ENCODE measurements at regions not wholly inside any gene's neighbourhood (a gene's known extent, or its start where the extent isn't known, plus 50 kb on each side); places are given as distances from the start of the nearest gene placed in this dataset.
A peak's percentile ranks its signal among the peaks of the same experiment; 100 is the strongest.

DNA sequence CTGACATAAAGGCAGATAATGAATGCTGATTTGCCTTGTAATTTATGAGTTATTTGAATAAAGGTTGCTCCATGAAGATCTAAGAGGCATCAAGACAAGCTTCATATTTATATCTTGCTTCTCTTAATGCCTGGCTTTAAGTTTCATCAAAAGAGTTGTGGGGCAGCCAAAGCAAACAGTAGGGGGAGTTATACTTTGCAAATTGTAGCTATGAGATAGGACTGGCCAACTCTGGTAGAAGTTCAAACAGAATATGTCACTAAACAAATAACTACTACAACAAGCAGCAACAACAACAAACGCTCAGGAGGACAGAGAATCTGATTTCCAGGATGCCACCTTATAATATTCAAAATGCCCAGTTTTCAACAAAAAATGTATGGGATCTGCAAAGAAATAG lies 69.1 kb upstream of the PLAC1 start:
- no peak overlapping the region for H2AFZ ChIP-seq (ENCODE audit: low read length)
- peak; percentile 2 to 27; a peak in 2 of 4 replicates for TF ChIP-seq RAD21 (IDR thresholded peaks at IDR 0.05 in 1 of 2, conservative IDR thresholded peaks at IDR 0.05 in 1 of 2; ENCODE audit: low read depth in 2 of 2, low read length in 2 of 2)
- no peak for TF ChIP-seq POLR2A (IDR thresholded peaks at IDR 0.05; ENCODE audit: control extremely low read depth in 1 of 2, low read depth in 2 of 2, low read length in 2 of 2)
- TF ChIP-seq, protein P1, sequence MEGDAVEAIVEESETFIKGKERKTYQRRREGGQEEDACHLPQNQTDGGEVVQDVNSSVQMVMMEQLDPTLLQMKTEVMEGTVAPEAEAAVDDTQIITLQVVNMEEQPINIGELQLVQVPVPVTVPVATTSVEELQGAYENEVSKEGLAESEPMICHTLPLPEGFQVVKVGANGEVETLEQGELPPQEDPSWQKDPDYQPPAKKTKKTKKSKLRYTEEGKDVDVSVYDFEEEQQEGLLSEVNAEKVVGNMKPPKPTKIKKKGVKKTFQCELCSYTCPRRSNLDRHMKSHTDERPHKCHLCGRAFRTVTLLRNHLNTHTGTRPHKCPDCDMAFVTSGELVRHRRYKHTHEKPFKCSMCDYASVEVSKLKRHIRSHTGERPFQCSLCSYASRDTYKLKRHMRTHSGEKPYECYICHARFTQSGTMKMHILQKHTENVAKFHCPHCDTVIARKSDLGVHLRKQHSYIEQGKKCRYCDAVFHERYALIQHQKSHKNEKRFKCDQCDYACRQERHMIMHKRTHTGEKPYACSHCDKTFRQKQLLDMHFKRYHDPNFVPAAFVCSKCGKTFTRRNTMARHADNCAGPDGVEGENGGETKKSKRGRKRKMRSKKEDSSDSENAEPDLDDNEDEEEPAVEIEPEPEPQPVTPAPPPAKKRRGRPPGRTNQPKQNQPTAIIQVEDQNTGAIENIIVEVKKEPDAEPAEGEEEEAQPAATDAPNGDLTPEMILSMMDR (IDR thresholded peaks at IDR 0.05; ENCODE audit: control extremely low read depth in 1 of 3, insufficient read depth in 1 of 3, low read depth in 1 of 3, low read length in 3 of 3), result peak in 1 of 3 experiments; percentile 19; a peak in 1 of 4 replicates
- TF ChIP-seq SIX5 (IDR thresholded peaks at IDR 0.05; ENCODE audit: low read depth, low read length), result no peak
- TF ChIP-seq PHF8 (conservative IDR thresholded peaks at IDR 0.05; ENCODE audit: low read depth, low read length), result no peak
- TF ChIP-seq, protein P2, sequence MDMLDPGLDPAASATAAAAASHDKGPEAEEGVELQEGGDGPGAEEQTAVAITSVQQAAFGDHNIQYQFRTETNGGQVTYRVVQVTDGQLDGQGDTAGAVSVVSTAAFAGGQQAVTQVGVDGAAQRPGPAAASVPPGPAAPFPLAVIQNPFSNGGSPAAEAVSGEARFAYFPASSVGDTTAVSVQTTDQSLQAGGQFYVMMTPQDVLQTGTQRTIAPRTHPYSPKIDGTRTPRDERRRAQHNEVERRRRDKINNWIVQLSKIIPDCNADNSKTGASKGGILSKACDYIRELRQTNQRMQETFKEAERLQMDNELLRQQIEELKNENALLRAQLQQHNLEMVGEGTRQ (IDR thresholded peaks at IDR 0.05; ENCODE audit: low read length), result no peak

More for the DNA sequence above, 69.1 kb upstream of the PLAC1 start:
- H3K79me1 ChIP-seq (ENCODE audit: low read depth, low read length), result no peaks in the 10 kb centered on the region
- no peak overlapping the region for H4K8ac ChIP-seq (ENCODE audit: extremely low read depth, insufficient read depth, low read length)
- no peaks in the 10 kb centered on the region for H3K27me3 ChIP-seq (replicated peaks in 1 of 4; ENCODE audit: control insufficient read depth in 3 of 4, extremely low read depth in 1 of 4, insufficient read depth in 3 of 4, low read length in 3 of 4)
- H3K4me1 ChIP-seq (replicated peaks in 1 of 4; ENCODE audit: control insufficient read depth in 3 of 4, insufficient read depth in 4 of 4, low read length in 3 of 4), result no peaks in the 10 kb centered on the region
- H3K9me3 ChIP-seq (ENCODE audit: insufficient read depth in 2 of 2, low read depth in 1 of 2, low read length in 1 of 2), result no peaks in the 10 kb centered on the region
- H2BK20ac ChIP-seq (ENCODE audit: low read length), result no peak overlapping the region
- 63% methylated on average over 1 of the region's 1 CpG; no CpG with 5 or more reads in 1 of the 2 experiments for WGBS, 2 experiments (ENCODE audit: extremely low coverage in 1 of 2, insufficient coverage in 1 of 2, insufficient read length in 1 of 2, insufficient replicate concordance in 2 of 2, low coverage in 1 of 2, low lambda C conversion rate in 2 of 2, missing lambda C conversion rate in 1 of 2)
- no peak overlapping the region for H3K27ac ChIP-seq (ENCODE audit: low read depth, low read length)
- no peak overlapping the region for H4K5ac ChIP-seq (ENCODE audit: insufficient read length, low read depth, low read length)
- H2BK15ac ChIP-seq (ENCODE audit: low read length), result no peak overlapping the region
- no peak overlapping the region for H3K9ac ChIP-seq (replicated peaks in 1 of 4; ENCODE audit: extremely low read depth in 1 of 4, low read depth in 3 of 4, low read length in 3 of 4)
- no peaks in the 10 kb centered on the region for H3K79me2 ChIP-seq (ENCODE audit: control insufficient read depth in 1 of 2, insufficient read depth in 2 of 2, low read length in 2 of 2)
- no peak overlapping the region for H3K4me3 ChIP-seq (ENCODE audit: extremely low read depth in 1 of 4, insufficient read depth in 2 of 4, low read depth in 3 of 4, low read length in 4 of 4)
- no peak overlapping the region for H3K18ac ChIP-seq (ENCODE audit: extremely low read depth, low read length)
- H4K91ac ChIP-seq (replicated peaks; ENCODE audit: insufficient read length, low read length), result no peak overlapping the region
- no peak overlapping the region for H2BK120ac ChIP-seq (replicated peaks; ENCODE audit: low read depth, low read length)
- H3K4me2 ChIP-seq (ENCODE audit: insufficient read depth in 1 of 2, low read depth in 2 of 2, low read length in 2 of 2), result no peak overlapping the region
- CTCF ChIA-PET (ENCODE audit: partially characterized antibody), result interaction anchor here (0.6 to 1.3 kb wide), 2 partner anchors 24 to 92 kb away, joined by 3 read pairs; no protein-coding TSS in a partner anchor
- no peak overlapping the region for H3K4ac ChIP-seq (replicated peaks; ENCODE audit: insufficient read length, low read depth, low read length)
- no peaks in the 10 kb centered on the region for H3K23me2 ChIP-seq (ENCODE audit: low read depth, low read length)
- H2AK5ac ChIP-seq (ENCODE audit: low read depth, low read length), result no peak overlapping the region
- no peaks in the 10 kb centered on the region for H4K20me1 ChIP-seq (replicated peaks in 1 of 2; ENCODE audit: control insufficient read depth in 1 of 2, insufficient read depth in 2 of 2, low read length in 2 of 2)
- no peak overlapping the region for H3K23ac ChIP-seq (ENCODE audit: insufficient read length)
- POLR2A ChIA-PET (ENCODE audit: partially characterized antibody), result no interaction called here
- no peaks in the 10 kb centered on the region for H3K36me3 ChIP-seq (ENCODE audit: control insufficient read depth in 2 of 4, insufficient read depth in 4 of 4, low read length in 3 of 4)
- H3K56ac ChIP-seq (replicated peaks; ENCODE audit: insufficient read length, low read depth, low read length), result no peak overlapping the region
- no peak overlapping the region for H2BK5ac ChIP-seq (ENCODE audit: low read depth, low read length)
- DNase-seq (ENCODE audit: low read depth in 1 of 2, low spot score in 2 of 2) (no peak), FAIRE-seq (no peak)
- H3K14ac ChIP-seq (ENCODE audit: insufficient read length), result no peak overlapping the region
- no peak overlapping the region for H2BK12ac ChIP-seq (ENCODE audit: low read depth, low read length)

Data from H1 (cell line).